SK-N-MC (cell line): ENCODE measurements at regions not wholly inside any gene's neighbourhood (a gene's known extent, or its start where the extent isn't known, plus 50 kb on each side); places are given as distances from the start of the nearest gene placed in this dataset.

Experiments
- DNase-seq: peaks from one replicate; pipeline ENCODE4 v3.0.0-alpha.2; 2011; ENCODE audit warnings: low read depth, low spot score
- H3K27ac ChIP-seq: fragments of 200-600 bp; sonication (generic); 2 replicates; pipeline ENCODE4 v1.5.1; 2016; ENCODE audit warnings: mixed run types
- H3K36me3 ChIP-seq: fragments of 200-600 bp; sonication (generic); 2 replicates; pipeline ENCODE4 v1.6.1; 2017; ENCODE audit warnings: antibody characterized with exemption, low read length, mixed read lengths; ENCODE audit not compliant: insufficient read depth
- H3K4me3 ChIP-seq: fragments of 200-600 bp; sonication (generic); 2 replicates; pipeline ENCODE4 v1.5.1; 2016
- H3K9ac ChIP-seq: fragments of 200-600 bp; sonication (generic); 2 replicates; pipeline ENCODE4 v1.8.0; 2017; ENCODE audit warnings: mixed run types, mixed read lengths; ENCODE audit not compliant: insufficient read length
- H3K9me3 ChIP-seq: fragments of 200-600 bp; sonication (generic); 2 replicates; pipeline ENCODE4 v1.6.1; 2017; ENCODE audit warnings: low read depth, mild to moderate bottlenecking, antibody characterized with exemption, low read length, moderate library complexity, mixed read lengths
- EZH2 ChIP-seq: fragments of 200-600 bp; sonication (generic); IDR thresholded peaks from one replicate; pipeline ENCODE4 v1.6.1; 2017; ENCODE audit warnings: antibody characterized with exemption
- FOXP2 ChIP-seq: optimal IDR thresholded peaks from 2 replicates; pipeline ENCODE3; 2011; ENCODE audit warnings: mild to moderate bottlenecking, moderate library complexity; ENCODE audit not compliant: insufficient read depth; ENCODE audit errors: extremely low read length, control extremely low read depth
- POLR2AphosphoS5 ChIP-seq: IDR thresholded peaks from 2 replicates; pipeline ENCODE4 v1.6.1; 2012; ENCODE audit warnings: mild to moderate bottlenecking, low read depth, low read length, borderline replicate concordance

GRCh38 chr16:13553453-13553985 lies 366.4 kb upstream of the ERCC4 start:
- H3K9me3 ChIP-seq = no peaks in the 10 kb centered on the region
- H3K36me3 ChIP-seq = no peaks in the 10 kb centered on the region
- DNase-seq = no peak

GRCh38 chr16:13554005-13554404 lies 365.9 kb upstream of the ERCC4 start:
- H3K9me3 ChIP-seq = no peaks in the 10 kb centered on the region
- no peaks in the 10 kb centered on the region for H3K36me3 ChIP-seq
- no peak overlapping the region for H3K27ac ChIP-seq
- no peak overlapping the region for H3K4me3 ChIP-seq
- no peak for DNase-seq
- TF ChIP-seq FOXP2 = no peak
- no peak for TF ChIP-seq POLR2AphosphoS5
- no peak for TF ChIP-seq EZH2
- no peak overlapping the region for H3K9ac ChIP-seq

More at GRCh38 chr16:13553453-13553985, 366.4 kb upstream of the ERCC4 start:
- H3K27ac ChIP-seq = no peak overlapping the region
- no peak for TF ChIP-seq EZH2
- no peak for TF ChIP-seq POLR2AphosphoS5
- TF ChIP-seq FOXP2 = no peak
- H3K4me3 ChIP-seq = no peak overlapping the region
- no peak overlapping the region for H3K9ac ChIP-seq

- no peak overlapping the region for H3K27ac ChIP-seq
- H3K36me3 ChIP-seq = no peaks in the 10 kb centered on the region
- TF ChIP-seq POLR2AphosphoS5 = no peak
- TF ChIP-seq FOXP2 = no peak
- no peak for TF ChIP-seq EZH2
- no peak for DNase-seq
- H3K9ac ChIP-seq = no peak overlapping the region
- no peaks in the 10 kb centered on the region for H3K9me3 ChIP-seq
- H3K4me3 ChIP-seq = no peak overlapping the region
Measured at GRCh38 chr16:13554643-13555042, 365.3 kb upstream of the ERCC4 start.

GRCh38 chr16:13557418-13557817 lies 362.5 kb upstream of the ERCC4 start:
- H3K27ac ChIP-seq = no peak overlapping the region
- DNase-seq = no peak
- H3K4me3 ChIP-seq = no peak overlapping the region
- no peak overlapping the region for H3K9ac ChIP-seq
- H3K36me3 ChIP-seq = no peaks in the 10 kb centered on the region
- no peaks in the 10 kb centered on the region for H3K9me3 ChIP-seq
- no peak for TF ChIP-seq FOXP2
- no peak for TF ChIP-seq POLR2AphosphoS5
- TF ChIP-seq EZH2 = no peak

- Histone ChIP-seq H3K9ac (no peak overlapping the region), H3K9me3 (no peaks in the 10 kb centered on the region), H3K27ac (no peak overlapping the region), H3K4me3 (no peak overlapping the region), H3K36me3 (no peaks in the 10 kb centered on the region)
- TF ChIP-seq FOXP2 (no peak), POLR2AphosphoS5 (no peak), EZH2 (no peak)
- DNase-seq = no peak
Measured at GRCh38 chr16:13558752-13559151, 361.2 kb upstream of the ERCC4 start.

GRCh38 chr16:13559624-13560023 lies 360.3 kb upstream of the ERCC4 start:
- Histone ChIP-seq H3K9me3 (no peaks in the 10 kb centered on the region), H3K27ac (no peak overlapping the region), H3K36me3 (no peaks in the 10 kb centered on the region), H3K9ac (no peak overlapping the region), H3K4me3 (no peak overlapping the region)
- DNase-seq = no peak
- no peak for TF ChIP-seq EZH2
- no peak for TF ChIP-seq POLR2AphosphoS5
- TF ChIP-seq FOXP2 = no peak

GRCh38 chr16:13560151-13560550 lies 359.8 kb upstream of the ERCC4 start:
- no peak overlapping the region for H3K4me3 ChIP-seq
- no peaks in the 10 kb centered on the region for H3K9me3 ChIP-seq
- no peak for DNase-seq
- no peaks in the 10 kb centered on the region for H3K36me3 ChIP-seq
- H3K27ac ChIP-seq = no peak overlapping the region
- H3K9ac ChIP-seq = no peak overlapping the region
- TF ChIP-seq FOXP2 = no peak
- TF ChIP-seq POLR2AphosphoS5 = no peak
- no peak for TF ChIP-seq EZH2

- H3K9ac ChIP-seq = no peak overlapping the region
- no peak overlapping the region for H3K4me3 ChIP-seq
- H3K9me3 ChIP-seq = no peaks in the 10 kb centered on the region
- DNase-seq = no peak
- no peaks in the 10 kb centered on the region for H3K36me3 ChIP-seq
- TF ChIP-seq POLR2AphosphoS5 (no peak), EZH2 (no peak), FOXP2 (no peak)
- H3K27ac ChIP-seq = no peak overlapping the region
Measured at GRCh38 chr16:13561291-13562070, 358.5 kb upstream of the ERCC4 start.

- Histone ChIP-seq H3K9ac (no peak overlapping the region), H3K36me3 (no peaks in the 10 kb centered on the region), H3K9me3 (no peaks in the 10 kb centered on the region), H3K27ac (no peak overlapping the region), H3K4me3 (no peak overlapping the region)
- TF ChIP-seq FOXP2 (no peak), EZH2 (no peak), POLR2AphosphoS5 (no peak)
- no peak for DNase-seq
Measured at GRCh38 chr16:13568803-13569202, 351.2 kb upstream of the ERCC4 start.
